ENCODE measurements at regions not wholly inside any gene's neighbourhood (a gene's known extent, or its start where the extent isn't known, plus 50 kb on each side); places are given as distances from the start of the nearest gene placed in this dataset.

DNA sequence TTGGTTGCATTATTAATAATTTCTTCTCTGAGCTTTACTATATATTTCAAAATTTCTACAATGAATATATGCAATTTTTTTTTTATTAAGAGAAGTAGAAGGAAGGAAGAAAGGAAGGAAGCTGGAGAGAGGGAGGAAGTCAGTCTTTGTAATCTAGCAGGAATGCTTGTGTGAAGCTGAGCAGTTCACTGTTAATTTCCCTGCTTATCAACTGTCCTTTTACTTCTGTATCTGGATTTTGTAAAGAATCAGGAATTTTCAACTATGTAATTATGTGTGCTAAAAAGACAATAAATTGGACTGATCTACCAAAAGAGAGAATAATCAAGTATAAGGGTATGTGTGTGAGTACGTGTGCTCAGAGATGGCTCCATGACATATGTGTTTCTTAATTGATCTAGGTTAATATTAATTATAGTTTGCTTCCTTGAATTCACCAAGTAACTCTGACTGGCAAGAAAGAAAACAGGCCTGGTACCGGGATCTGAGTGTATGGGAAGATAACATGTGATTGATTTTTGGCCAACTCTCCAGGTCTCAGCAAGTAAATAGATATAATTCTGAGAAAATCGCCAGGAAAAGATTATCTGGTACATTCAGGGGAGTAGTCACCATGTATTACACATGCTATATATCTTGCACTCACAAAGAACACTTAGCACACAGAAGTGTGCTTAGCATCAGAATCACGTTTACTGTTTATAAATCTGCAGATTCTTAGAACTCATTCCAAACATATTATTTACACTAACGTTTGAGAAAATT lies 1758.8 kb upstream of the WWC1 start:
- TF ChIP-seq, protein P1, sequence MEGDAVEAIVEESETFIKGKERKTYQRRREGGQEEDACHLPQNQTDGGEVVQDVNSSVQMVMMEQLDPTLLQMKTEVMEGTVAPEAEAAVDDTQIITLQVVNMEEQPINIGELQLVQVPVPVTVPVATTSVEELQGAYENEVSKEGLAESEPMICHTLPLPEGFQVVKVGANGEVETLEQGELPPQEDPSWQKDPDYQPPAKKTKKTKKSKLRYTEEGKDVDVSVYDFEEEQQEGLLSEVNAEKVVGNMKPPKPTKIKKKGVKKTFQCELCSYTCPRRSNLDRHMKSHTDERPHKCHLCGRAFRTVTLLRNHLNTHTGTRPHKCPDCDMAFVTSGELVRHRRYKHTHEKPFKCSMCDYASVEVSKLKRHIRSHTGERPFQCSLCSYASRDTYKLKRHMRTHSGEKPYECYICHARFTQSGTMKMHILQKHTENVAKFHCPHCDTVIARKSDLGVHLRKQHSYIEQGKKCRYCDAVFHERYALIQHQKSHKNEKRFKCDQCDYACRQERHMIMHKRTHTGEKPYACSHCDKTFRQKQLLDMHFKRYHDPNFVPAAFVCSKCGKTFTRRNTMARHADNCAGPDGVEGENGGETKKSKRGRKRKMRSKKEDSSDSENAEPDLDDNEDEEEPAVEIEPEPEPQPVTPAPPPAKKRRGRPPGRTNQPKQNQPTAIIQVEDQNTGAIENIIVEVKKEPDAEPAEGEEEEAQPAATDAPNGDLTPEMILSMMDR (IDR thresholded peaks at IDR 0.05 in 2 of 3, conservative IDR thresholded peaks at IDR 0.05 in 1 of 3; ENCODE audit: control insufficient read depth in 2 of 3, extremely low read depth in 1 of 3, insufficient read depth in 1 of 3, low read depth in 3 of 3, low read length in 3 of 3) = no peak
- TF ChIP-seq CHD2 (IDR thresholded peaks at IDR 0.05; ENCODE audit: borderline replicate concordance, low read depth, low read length) (no peak), WRNIP1 (IDR thresholded peaks at IDR 0.05; ENCODE audit: borderline replicate concordance, low read depth, low read length) (no peak), BRCA1 (IDR thresholded peaks at IDR 0.05; ENCODE audit: low read depth, low read length) (no peak), POLR2AphosphoS5 (IDR thresholded peaks at IDR 0.05; ENCODE audit: low read length) (no peak), ZBED1 (IDR thresholded peaks at IDR 0.05; ENCODE audit: borderline replicate concordance) (no peak), USF2 (IDR thresholded peaks at IDR 0.05; ENCODE audit: borderline replicate concordance, low read depth, low read length) (no peak), SIN3A (IDR thresholded peaks at IDR 0.05; ENCODE audit: low read depth, low read length) (no peak), EGR1 (IDR thresholded peaks at IDR 0.05; ENCODE audit: borderline replicate concordance in 1 of 2, low read depth in 2 of 2, low read length in 2 of 2) (no peak)
- TF ChIP-seq, protein P2, sequence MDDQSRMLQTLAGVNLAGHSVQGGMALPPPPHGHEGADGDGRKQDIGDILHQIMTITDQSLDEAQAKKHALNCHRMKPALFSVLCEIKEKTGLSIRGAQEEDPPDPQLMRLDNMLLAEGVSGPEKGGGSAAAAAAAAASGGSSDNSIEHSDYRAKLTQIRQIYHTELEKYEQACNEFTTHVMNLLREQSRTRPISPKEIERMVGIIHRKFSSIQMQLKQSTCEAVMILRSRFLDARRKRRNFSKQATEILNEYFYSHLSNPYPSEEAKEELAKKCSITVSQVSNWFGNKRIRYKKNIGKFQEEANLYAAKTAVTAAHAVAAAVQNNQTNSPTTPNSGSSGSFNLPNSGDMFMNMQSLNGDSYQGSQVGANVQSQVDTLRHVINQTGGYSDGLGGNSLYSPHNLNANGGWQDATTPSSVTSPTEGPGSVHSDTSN (IDR thresholded peaks at IDR 0.05; ENCODE audit: insufficient replicate concordance, low read depth, low read length) = no peak

Measured in GM12878 (cell line).